H1 (cell line): ENCODE measurements at regions not wholly inside any gene's neighbourhood (a gene's known extent, or its start where the extent isn't known, plus 50 kb on each side); places are given as distances from the start of the nearest gene placed in this dataset.

Experiments used
- MAFK ChIP-seq: IDR thresholded peaks from 2 replicates; pipeline ENCODE4 v1.6.1; 2012; ENCODE audit warnings: low read depth, mild to moderate bottlenecking, improper control_type of control experiment, low read length
- RBBP5 ChIP-seq: IDR thresholded peaks from 2 replicates; pipeline ENCODE4 v1.7.1; 2012; ENCODE audit warnings: low read depth, mild to moderate bottlenecking, inconsistent platforms, low read length, moderate library complexity, borderline replicate concordance
- SP1 ChIP-seq: IDR thresholded peaks from 2 replicates; pipeline ENCODE4 v1.6.1; 2011; ENCODE audit warnings: low read depth, low read length
- TAF1 ChIP-seq: IDR thresholded peaks from 2 replicates; pipeline ENCODE4 v1.6.1; 2011; ENCODE audit warnings: mild to moderate bottlenecking, low read depth, low read length

DNA sequence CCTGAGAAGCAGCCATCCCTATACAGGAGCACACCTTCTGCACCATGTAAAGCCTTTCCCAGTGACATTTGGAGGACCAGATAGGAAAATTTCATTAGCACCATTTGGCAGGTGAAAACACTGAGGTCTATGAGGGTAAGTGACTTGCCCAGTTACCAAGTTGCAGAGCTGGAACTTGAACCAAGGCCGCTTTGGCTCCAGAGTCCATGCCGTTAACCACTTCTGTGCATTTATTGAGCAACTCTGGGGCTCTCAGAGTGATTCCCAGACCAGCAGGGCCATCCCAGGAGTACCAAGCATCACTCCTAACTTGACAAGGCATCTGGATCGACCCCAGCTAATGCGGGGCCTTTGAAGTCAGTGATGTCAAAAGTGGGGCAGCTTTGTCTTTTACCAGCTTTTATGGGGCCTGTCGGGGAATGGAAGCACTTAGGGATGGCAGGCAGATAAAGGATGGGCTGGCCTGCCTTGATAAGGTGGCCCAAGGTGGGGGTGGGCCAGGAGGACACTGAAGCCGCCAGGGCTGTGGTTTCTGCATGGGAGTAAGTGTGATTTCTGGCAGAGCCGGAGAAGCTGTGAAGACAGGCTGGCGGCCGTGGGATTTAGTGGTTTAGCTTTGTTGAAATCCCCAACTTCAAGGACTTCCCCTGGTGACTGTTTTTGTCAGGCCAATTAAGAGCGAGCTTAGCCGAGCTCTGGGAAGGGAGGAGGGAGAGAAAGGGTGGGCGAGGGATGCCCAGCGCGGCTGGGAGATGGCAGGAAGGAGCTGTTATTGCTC, 127.3 kb downstream of the MACROH2A1 start (continued):
- no peak for TF ChIP-seq MAFK
- TF ChIP-seq TAF1: no peak
- no peak for TF ChIP-seq RBBP5
- no peak for TF ChIP-seq SP1
